ENCODE measurements at regions not wholly inside any gene's neighbourhood (a gene's known extent, or its start where the extent isn't known, plus 50 kb on each side); places are given as distances from the start of the nearest gene placed in this dataset.

DNA sequence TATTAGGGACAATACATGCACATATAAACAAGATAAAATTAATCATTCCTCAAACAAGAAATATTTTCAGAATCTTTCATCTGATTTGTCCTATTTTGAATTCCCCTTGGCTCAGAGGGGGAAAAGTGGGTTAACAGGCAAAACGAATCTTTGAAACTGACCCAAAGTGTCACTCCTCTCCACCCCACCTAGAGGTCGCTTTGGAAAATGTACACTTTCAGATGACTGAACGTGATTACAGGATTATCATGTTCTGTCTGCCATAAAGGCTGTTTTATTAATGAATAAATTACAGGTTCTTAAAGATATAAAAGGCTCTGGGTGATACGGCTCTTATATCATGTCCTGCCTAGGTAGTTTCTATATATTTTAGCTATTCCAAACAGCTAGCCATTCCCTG, 1735.0 kb downstream of the LRRC4C start:
- intact Hi-C loops (cut with micrococcal nuclease) = no loop called here
- POLR2A ChIA-PET = no interaction called here

DNA sequence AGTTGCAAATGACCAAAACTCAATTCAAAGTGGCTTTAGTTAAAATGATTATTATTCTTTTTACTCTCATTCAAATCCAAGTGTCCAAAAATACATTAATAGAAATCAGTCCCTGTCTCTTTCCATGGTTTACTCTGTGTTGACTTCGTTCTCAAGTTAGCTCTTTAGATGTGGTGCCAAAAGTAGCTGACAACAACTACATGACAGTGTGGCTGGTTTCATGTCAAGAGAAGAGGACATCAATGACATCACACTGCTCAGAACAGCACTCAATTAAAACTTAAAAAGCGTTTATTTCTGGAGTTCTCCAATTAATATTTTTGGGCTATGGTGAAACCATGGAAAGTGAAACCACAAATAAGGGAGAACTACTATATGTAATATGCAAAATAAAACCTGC, 1746.9 kb downstream of the LRRC4C start:
- Mint-ChIP-seq H3K4me3 (no peak overlapping the region), H3K27ac (no peak overlapping the region), H3K36me3 (ENCODE audit: low read depth) (no peaks in the 10 kb centered on the region), H3K9me3 (peaks cover 6% of the 10 kb centered on the region), H3K4me1 (no peaks in the 10 kb centered on the region), H3K27me3 (no peaks in the 10 kb centered on the region)
- POLR2A ChIA-PET = no interaction called here
- ATAC-seq (ENCODE audit: low read depth) = no peak
- DNase-seq = no peak
- CTCF ChIA-PET = no interaction called here
- intact Hi-C loops (cut with micrococcal nuclease) = no loop called here
- TF ChIP-seq, protein P1, sequence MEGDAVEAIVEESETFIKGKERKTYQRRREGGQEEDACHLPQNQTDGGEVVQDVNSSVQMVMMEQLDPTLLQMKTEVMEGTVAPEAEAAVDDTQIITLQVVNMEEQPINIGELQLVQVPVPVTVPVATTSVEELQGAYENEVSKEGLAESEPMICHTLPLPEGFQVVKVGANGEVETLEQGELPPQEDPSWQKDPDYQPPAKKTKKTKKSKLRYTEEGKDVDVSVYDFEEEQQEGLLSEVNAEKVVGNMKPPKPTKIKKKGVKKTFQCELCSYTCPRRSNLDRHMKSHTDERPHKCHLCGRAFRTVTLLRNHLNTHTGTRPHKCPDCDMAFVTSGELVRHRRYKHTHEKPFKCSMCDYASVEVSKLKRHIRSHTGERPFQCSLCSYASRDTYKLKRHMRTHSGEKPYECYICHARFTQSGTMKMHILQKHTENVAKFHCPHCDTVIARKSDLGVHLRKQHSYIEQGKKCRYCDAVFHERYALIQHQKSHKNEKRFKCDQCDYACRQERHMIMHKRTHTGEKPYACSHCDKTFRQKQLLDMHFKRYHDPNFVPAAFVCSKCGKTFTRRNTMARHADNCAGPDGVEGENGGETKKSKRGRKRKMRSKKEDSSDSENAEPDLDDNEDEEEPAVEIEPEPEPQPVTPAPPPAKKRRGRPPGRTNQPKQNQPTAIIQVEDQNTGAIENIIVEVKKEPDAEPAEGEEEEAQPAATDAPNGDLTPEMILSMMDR (IDR thresholded peaks at IDR 0.05) = no peak

More for the DNA sequence above, 1735.0 kb downstream of the LRRC4C start:
- no peaks in the 10 kb centered on the region for H3K4me1 Mint-ChIP-seq
- ATAC-seq (ENCODE audit: low read depth) (no peak), DNase-seq (no peak)
- H3K9me3 Mint-ChIP-seq = peaks cover 7% of the 10 kb centered on the region
- TF ChIP-seq, protein P1 (IDR thresholded peaks at IDR 0.05) = no peak
- no peak overlapping the region for H3K4me3 Mint-ChIP-seq
- no peaks in the 10 kb centered on the region for H3K36me3 Mint-ChIP-seq (ENCODE audit: low read depth)
- no peaks in the 10 kb centered on the region for H3K27me3 Mint-ChIP-seq
- CTCF ChIA-PET = no interaction called here
- no peak overlapping the region for H3K27ac Mint-ChIP-seq

DNA sequence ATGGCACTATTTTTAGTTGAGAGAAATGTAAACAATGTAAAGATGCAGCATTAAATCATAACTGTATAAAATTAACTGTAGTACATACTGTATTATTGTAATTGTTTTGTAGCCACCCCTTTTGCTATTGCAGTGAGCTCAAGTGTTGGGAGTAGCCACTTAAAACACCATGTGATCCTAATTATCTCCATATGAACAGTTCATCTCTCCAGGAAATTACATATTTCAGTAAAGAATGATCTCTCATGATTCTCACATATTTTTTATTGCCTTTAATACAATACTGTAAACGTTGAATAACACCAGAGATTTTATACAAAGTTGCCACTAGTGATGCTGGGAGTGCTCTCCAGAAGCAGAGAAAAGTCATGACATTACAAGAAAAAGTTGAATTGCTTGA, 1768.6 kb downstream of the LRRC4C start:
- no peaks in the 10 kb centered on the region for H3K4me1 Mint-ChIP-seq
- intact Hi-C loops (cut with micrococcal nuclease) = no loop called here
- ChIA-PET CTCF (no interaction called here), POLR2A (no interaction called here)
- H3K36me3 Mint-ChIP-seq (ENCODE audit: low read depth) = no peaks in the 10 kb centered on the region
- H3K27ac Mint-ChIP-seq = no peak overlapping the region
- no peak for ATAC-seq (ENCODE audit: low read depth)
- H3K27me3 Mint-ChIP-seq = no peaks in the 10 kb centered on the region
- DNase-seq = no peak
- H3K4me3 Mint-ChIP-seq = no peak overlapping the region
- TF ChIP-seq, protein P1 (IDR thresholded peaks at IDR 0.05) = no peak
- H3K9me3 Mint-ChIP-seq = peaks cover 6% of the 10 kb centered on the region

DNA sequence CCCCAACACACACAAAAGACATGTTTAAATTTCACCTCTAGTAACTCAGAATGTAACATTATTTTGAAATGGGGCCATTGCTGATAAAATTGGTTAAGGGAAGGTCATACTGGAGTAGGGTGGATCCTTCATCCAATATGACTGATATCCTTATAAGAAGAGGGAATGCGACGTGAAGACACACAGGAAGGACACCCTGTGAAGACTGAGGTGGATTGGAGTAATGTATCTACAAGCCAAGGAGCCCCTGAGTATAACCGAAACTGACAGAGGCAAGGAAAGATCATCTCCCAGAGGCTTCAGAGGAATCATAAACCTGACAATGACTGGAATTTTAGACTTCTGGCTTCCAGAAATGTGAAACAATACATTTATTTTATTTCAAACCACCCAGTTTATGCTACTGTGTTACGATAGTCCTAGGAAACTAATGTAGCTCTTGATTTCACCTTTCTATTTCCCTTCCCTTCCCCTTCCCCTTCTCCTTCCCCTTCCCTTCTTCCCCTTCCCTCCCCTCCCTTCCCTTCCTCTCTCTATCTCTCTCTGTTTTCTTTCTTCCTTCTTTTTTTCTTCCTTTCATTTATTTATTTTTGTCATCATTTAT, 1775.4 kb downstream of the LRRC4C start:
- DNase-seq (no peak), ATAC-seq (ENCODE audit: low read depth) (no peak)
- ChIA-PET CTCF (no interaction called here), POLR2A (no interaction called here)
- H3K4me1 Mint-ChIP-seq = no peaks in the 10 kb centered on the region
- intact Hi-C loops (cut with micrococcal nuclease) = no loop called here
- no peaks in the 10 kb centered on the region for H3K27me3 Mint-ChIP-seq
- TF ChIP-seq, protein P1 (IDR thresholded peaks at IDR 0.05) = no peak
- H3K27ac Mint-ChIP-seq = no peak overlapping the region
- peaks cover 12% of the 10 kb centered on the region for H3K9me3 Mint-ChIP-seq
- H3K4me3 Mint-ChIP-seq = no peak overlapping the region
- H3K36me3 Mint-ChIP-seq (ENCODE audit: low read depth) = no peaks in the 10 kb centered on the region

DNA sequence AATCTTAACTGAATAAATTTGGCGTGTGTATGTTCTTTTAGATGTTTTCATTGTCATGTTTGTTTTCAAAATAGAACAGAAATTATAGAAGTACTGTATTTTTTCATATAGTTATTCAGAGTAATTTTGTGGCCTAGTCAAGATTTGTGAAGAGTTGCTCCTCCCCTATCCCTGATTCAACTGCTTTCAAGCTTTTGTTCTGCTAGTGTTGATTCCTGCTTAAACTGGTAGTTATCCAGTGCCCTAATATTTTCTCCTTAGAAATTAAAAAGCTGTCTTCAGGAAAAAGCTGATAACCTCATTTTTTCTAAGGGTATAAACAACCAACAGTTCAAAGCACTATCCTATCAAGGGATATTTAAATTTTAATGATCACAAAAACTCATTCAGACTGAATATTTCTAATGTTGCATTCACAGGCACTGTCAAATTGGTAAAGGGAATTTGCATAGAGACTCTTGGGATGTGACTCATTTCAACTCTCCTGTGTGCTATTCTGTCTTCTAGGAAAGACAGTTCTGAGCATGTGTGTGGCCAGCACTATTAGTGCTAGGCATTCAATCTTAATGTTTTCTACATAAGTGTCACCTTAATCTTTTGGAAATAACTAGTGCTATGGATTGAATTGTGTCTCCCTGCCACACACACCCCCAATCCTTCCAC, 1776.0 kb downstream of the LRRC4C start:
- no peaks in the 10 kb centered on the region for H3K36me3 Mint-ChIP-seq (ENCODE audit: low read depth)
- ChIA-PET CTCF (no interaction called here), POLR2A (no interaction called here)
- no peak for DNase-seq
- H3K4me3 Mint-ChIP-seq = no peak overlapping the region
- H3K4me1 Mint-ChIP-seq = no peaks in the 10 kb centered on the region
- H3K27ac Mint-ChIP-seq = no peak overlapping the region
- intact Hi-C loops (cut with micrococcal nuclease) = no loop called here
- H3K9me3 Mint-ChIP-seq = peaks cover 12% of the 10 kb centered on the region
- ATAC-seq (ENCODE audit: low read depth) = no peak
- H3K27me3 Mint-ChIP-seq = no peaks in the 10 kb centered on the region
- TF ChIP-seq, protein P1 (IDR thresholded peaks at IDR 0.05) = no peak

All from activated B cell treated with CpG ODN at 0.5 μM for 24 hours (primary cell).